ENCODE measurements at regions not wholly inside any gene's neighbourhood (a gene's known extent, or its start where the extent isn't known, plus 50 kb on each side); places are given as distances from the start of the nearest gene placed in this dataset.
"Not testable (repeated sequence)": the region's sequence is repeated elsewhere in the genome, so short reads cannot be mapped to it uniquely, and the experiment has no call there.

GRCh38 chrX:74080165-74080564, 223.8 kb upstream of the ZCCHC13 start:
- no peak for DNase-seq
- Mint-ChIP-seq H3K27ac (no peak overlapping the region), H3K36me3 (peaks cover 11 to 27% of the 10 kb centered on the region in 2 donors), H3K4me1 (no peaks in the 10 kb centered on the region), H3K27me3 (peaks cover 0 to 12% of the 10 kb centered on the region in 2 donors), H3K9me3 (peaks cover 14% of the 10 kb centered on the region in 2 donors), H3K4me3 (no peak overlapping the region)
- ATAC-seq (replicated peaks), result no peak

- DNase-seq, result no peak
- Mint-ChIP-seq H3K4me3 (no peak overlapping the region), H3K9me3 (peaks cover 7 to 11% of the 10 kb centered on the region in 2 donors), H3K27me3 (no peaks in the 10 kb centered on the region), H3K27ac (no peak overlapping the region), H3K36me3 (peaks cover 7 to 18% of the 10 kb centered on the region in 2 donors), H3K4me1 (no peaks in the 10 kb centered on the region)
- ATAC-seq (replicated peaks), result no peak
Measured at GRCh38 chrX:74065831-74066390, 213.4 kb upstream of the XIST start.

DNA sequence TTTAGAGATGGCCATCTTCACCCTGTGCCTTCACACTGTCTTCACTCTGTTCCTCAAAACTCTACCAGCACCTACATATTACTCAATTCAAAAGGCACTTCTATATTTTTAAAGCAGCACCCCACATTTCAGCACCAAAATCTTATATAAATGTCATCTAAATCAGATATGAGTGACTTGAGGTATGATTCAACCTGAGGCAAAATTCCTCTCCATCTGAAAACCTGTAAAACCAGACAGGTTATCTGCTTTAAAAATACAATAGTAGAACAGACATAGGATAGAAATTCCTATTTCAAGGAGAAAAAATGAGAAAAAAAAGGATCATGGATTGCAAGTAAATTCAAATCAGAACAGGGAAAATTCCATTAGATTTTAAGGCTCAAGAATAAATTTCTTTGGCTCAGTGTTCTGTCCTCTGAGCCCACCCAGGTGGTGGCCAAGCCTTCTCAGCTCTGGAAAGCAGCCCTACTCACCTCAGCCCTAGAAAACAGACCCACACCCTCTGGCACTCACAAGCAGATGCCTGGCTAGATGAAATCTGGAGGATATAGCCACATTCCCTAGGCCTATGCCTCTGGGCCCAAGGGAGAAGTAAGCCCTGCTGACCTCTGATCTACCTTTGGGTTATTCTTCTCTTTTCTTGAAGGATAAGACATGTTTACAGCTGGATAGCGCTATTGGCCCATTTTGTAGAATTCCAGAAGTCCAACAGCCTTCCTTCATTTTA, 211.1 kb upstream of the XIST start:
- Mint-ChIP-seq H3K4me1 (no peaks in the 10 kb centered on the region), H3K36me3 (peaks cover 2 to 5% of the 10 kb centered on the region in 2 donors), H3K27ac (no peak overlapping the region), H3K4me3 (no peak overlapping the region), H3K27me3 (no peaks in the 10 kb centered on the region), H3K9me3 (peaks cover 2 to 6% of the 10 kb centered on the region in 2 donors)
- ATAC-seq (replicated peaks) (no peak), DNase-seq (no peak)

- no peak for ATAC-seq (replicated peaks)
- no peak for DNase-seq
- H3K4me3 Mint-ChIP-seq, result no peak overlapping the region
- H3K27ac Mint-ChIP-seq, result no peak overlapping the region
- H3K27me3 Mint-ChIP-seq, result no peaks in the 10 kb centered on the region
- no peaks in the 10 kb centered on the region for H3K9me3 Mint-ChIP-seq
- H3K36me3 Mint-ChIP-seq, result no peaks in the 10 kb centered on the region
- no peaks in the 10 kb centered on the region for H3K4me1 Mint-ChIP-seq
Measured at GRCh38 chrX:74061879-74062278, 209.4 kb upstream of the XIST start.

DNA sequence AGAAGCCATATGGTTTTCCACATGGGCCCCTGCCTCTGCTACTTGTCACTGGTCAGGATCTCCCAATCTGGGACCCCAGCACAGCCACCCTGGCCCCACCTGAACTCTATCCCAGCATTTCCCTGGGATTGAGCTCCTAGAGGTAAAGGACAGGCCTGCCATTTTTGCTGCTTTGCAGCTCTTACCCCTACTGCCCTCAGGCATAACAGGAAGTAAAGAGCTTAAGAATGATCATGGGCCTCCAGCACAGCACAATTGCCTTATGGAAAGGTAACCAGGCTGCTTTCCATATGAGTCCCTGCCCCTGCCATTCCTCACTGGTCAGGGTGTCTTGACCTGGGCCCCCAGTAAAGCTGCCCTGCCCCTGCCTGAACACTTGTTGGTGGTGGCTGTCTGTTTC, 196.6 kb upstream of the XIST start:
- ATAC-seq (replicated peaks) (no peak), DNase-seq (no peak)
- H3K4me3 Mint-ChIP-seq, result no peak overlapping the region
- H3K4me1 Mint-ChIP-seq, result no peaks in the 10 kb centered on the region
- H3K36me3 Mint-ChIP-seq, result peaks cover 0 to 14% of the 10 kb centered on the region in 2 donors
- no peaks in the 10 kb centered on the region for H3K27me3 Mint-ChIP-seq
- H3K9me3 Mint-ChIP-seq, result peaks cover 3 to 4% of the 10 kb centered on the region in 2 donors
- no peak overlapping the region for H3K27ac Mint-ChIP-seq

- not testable (repeated sequence) for H3K4me1 Mint-ChIP-seq, H3K27me3 Mint-ChIP-seq
Measured at GRCh38 chrX:74034066-74034465, 181.6 kb upstream of the XIST start.

DNA sequence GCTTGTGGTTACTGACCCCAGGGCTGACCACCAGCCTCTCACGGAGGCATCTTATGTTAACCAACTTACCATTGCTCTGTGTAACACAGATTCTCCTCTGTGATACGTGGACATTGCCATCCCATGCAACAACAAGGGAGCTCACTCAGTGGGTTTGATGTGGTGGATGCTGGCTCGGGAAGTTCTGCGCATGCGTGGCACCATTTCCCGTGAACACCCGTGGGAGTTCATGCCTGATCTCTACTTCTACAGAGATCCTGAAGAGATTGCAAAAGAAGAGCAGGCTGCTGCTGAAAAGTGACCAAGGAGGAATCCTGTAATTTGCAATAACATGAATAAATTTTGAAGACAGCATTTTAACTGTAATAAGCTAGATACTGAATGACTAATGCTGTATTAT, 179.0 kb upstream of the XIST start:
- not testable (repeated sequence) for H3K36me3 Mint-ChIP-seq; H3K9me3 Mint-ChIP-seq; H3K4me1 Mint-ChIP-seq; DNase-seq; H3K27ac Mint-ChIP-seq; ATAC-seq (replicated peaks); H3K27me3 Mint-ChIP-seq; H3K4me3 Mint-ChIP-seq

More at GRCh38 chrX:74034066-74034465, 181.6 kb upstream of the XIST start:
- not testable (repeated sequence) for H3K36me3 Mint-ChIP-seq; ATAC-seq (replicated peaks); H3K4me3 Mint-ChIP-seq; DNase-seq; H3K9me3 Mint-ChIP-seq; H3K27ac Mint-ChIP-seq

DNA sequence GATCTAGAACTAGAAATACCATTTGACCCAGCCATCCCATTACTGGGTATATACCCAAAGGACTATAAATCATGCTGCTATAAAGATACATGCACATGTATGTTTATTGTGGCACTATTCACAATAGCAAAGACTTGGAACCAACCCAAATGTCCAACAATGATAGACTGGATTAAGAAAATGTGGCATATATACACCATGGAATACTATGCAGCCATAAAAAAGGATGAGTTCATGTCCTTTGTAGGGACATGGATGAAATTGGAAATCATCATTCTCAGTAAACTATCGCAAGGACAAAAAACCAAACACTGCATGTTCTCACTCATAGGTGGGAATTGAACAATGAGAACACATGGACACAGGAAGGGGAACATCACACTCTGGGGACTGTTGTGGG, 178.3 kb upstream of the XIST start:
- H3K27me3 Mint-ChIP-seq; H3K36me3 Mint-ChIP-seq; H3K4me3 Mint-ChIP-seq; ATAC-seq (replicated peaks); H3K4me1 Mint-ChIP-seq; H3K9me3 Mint-ChIP-seq; DNase-seq; H3K27ac Mint-ChIP-seq: not testable (repeated sequence)

DNA sequence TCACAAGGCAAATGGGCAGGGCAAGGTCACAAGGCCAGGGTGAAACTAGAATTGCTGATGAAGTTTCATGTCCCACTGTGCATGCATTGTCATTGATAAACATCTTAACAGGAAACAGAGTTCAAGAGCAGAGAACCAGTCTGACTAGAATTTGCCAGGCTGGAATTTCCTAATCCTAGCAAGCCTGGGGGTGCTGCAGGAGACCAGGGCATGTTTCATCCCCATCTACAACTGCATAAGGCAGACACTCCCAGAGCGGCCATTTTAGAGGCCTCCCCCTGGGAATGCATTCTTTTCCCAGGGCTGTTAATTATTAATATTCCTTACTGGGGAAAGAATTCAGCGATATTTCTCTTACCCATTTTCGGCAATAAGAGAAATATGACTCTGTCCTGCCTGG, 172.6 kb upstream of the XIST start:
- not testable (repeated sequence) for H3K27ac Mint-ChIP-seq; ATAC-seq (replicated peaks); DNase-seq; H3K36me3 Mint-ChIP-seq; H3K4me3 Mint-ChIP-seq; H3K27me3 Mint-ChIP-seq; H3K4me1 Mint-ChIP-seq
- peaks cover 9 to 15% of the 10 kb centered on the region in 2 donors for H3K9me3 Mint-ChIP-seq

GRCh38 chrX:74023203-74023602, 170.7 kb upstream of the XIST start:
- ATAC-seq (replicated peaks), result no peak

GRCh38 chrX:74018253-74018652, 165.7 kb upstream of the XIST start:
- peaks cover 0 to 6% of the 10 kb centered on the region in 2 donors for H3K4me1 Mint-ChIP-seq
- DNase-seq (no peak), ATAC-seq (replicated peaks) (no peak)
- H3K4me3 Mint-ChIP-seq, result no peak overlapping the region
- no peak overlapping the region for H3K27ac Mint-ChIP-seq
- no peaks in the 10 kb centered on the region for H3K36me3 Mint-ChIP-seq
- peaks cover 2 to 3% of the 10 kb centered on the region in 2 donors for H3K9me3 Mint-ChIP-seq
- H3K27me3 Mint-ChIP-seq, result no peaks in the 10 kb centered on the region

More at GRCh38 chrX:74023203-74023602, 170.7 kb upstream of the XIST start:
- no peaks in the 10 kb centered on the region for H3K27me3 Mint-ChIP-seq
- DNase-seq, result no peak
- no peak overlapping the region for H3K27ac Mint-ChIP-seq
- no peak overlapping the region for H3K4me3 Mint-ChIP-seq
- H3K9me3 Mint-ChIP-seq, result peaks cover 9 to 15% of the 10 kb centered on the region in 2 donors
- peaks cover 3 to 5% of the 10 kb centered on the region in 2 donors for H3K36me3 Mint-ChIP-seq
- H3K4me1 Mint-ChIP-seq, result no peaks in the 10 kb centered on the region

DNA sequence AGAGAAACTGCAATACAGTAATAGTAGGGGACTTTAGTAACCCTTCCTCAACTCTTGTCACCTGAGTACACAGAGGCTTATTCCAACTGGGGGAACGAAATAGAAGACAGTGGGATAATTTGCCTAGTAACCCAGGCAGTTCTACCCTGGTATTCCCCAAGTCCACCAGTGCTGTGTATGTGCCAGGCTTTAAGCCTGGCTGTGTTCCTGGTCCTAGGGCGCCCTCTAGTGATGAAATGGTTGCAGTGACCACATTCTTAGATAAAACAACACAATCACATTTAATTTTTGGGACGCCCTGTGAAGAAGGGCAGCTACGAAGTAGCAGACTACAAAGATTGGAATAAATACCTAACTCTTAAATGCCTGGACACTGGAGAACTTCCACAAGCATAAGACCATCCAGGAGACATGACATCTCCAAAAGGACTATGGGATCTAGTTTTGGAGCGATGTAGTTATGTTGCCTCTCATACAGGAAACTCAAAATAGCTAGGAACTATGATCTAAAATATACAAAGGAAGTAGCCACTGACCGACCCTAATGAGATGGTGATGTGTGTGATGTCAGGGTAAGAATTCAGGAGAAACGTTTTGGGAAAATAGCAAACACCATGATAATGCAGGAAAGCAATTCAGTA, 163.0 kb upstream of the XIST start:
- no peaks in the 10 kb centered on the region for H3K36me3 Mint-ChIP-seq
- no peaks in the 10 kb centered on the region for H3K9me3 Mint-ChIP-seq
- DNase-seq, result peak; percentile 41
- no peak overlapping the region for H3K27ac Mint-ChIP-seq
- no peaks in the 10 kb centered on the region for H3K27me3 Mint-ChIP-seq
- ATAC-seq (replicated peaks), result peak; percentile 71 to 98
- H3K4me3 Mint-ChIP-seq, result no peak overlapping the region
- peaks cover 0 to 6% of the 10 kb centered on the region in 2 donors for H3K4me1 Mint-ChIP-seq

DNA sequence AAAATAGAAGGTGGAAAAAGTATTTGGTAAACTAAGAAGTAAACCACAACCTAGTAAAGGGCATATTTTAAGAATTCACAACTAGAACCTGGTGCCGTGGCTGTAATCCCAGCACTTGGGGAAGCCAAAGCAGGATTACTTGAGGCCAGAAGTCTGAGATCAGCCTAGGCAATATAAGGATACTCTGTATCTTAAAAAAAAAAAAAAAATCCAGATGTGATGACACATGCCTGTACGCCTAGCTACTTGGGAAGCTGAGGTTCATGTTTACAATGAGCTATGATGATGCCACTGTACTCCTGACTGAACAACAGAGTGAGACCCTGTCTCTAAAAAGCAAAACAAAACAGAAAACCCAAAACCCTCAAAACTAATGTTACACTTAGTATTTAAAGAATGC, 156.5 kb upstream of the XIST start:
- H3K27me3 Mint-ChIP-seq, result no peaks in the 10 kb centered on the region

GRCh38 chrX:73992019-73992418, 139.5 kb upstream of the XIST start:
- no peak for ATAC-seq (replicated peaks)
- DNase-seq, result no peak
- no peaks in the 10 kb centered on the region for H3K4me1 Mint-ChIP-seq
- H3K9me3 Mint-ChIP-seq, result peaks cover 0 to 6% of the 10 kb centered on the region in 2 donors
- H3K27me3 Mint-ChIP-seq, result no peaks in the 10 kb centered on the region
- peaks cover 15 to 38% of the 10 kb centered on the region in 2 donors for H3K36me3 Mint-ChIP-seq
- H3K4me3 Mint-ChIP-seq, result no peak overlapping the region
- no peak overlapping the region for H3K27ac Mint-ChIP-seq

More for the DNA sequence above, 156.5 kb upstream of the XIST start:
- H3K36me3 Mint-ChIP-seq, result peaks cover 10 to 19% of the 10 kb centered on the region in 2 donors
- peaks cover 1 to 7% of the 10 kb centered on the region in 2 donors for H3K9me3 Mint-ChIP-seq
- no peak overlapping the region for H3K27ac Mint-ChIP-seq
- DNase-seq (no peak), ATAC-seq (replicated peaks) (no peak)
- no peak overlapping the region for H3K4me3 Mint-ChIP-seq
- no peaks in the 10 kb centered on the region for H3K4me1 Mint-ChIP-seq

DNA sequence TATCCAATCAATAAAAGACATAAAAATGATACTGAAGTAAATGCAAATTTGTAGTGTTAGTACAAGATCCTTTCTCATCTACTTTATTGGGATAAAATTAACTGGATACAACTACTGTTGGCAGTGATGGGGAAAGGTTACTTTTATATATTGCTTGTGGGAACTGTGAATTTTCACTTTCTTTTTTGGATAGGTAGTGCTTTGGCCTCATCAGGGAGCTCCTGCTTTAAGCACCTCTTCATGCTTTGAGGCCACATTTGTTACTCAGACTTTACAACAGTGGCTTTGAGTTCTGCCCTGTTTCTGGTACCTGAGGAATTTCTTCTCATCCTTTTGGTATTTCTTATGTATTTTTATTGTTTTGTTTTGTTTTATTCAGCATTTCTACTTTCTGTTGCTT, 134.7 kb upstream of the XIST start:
- Mint-ChIP-seq H3K9me3 (no peaks in the 10 kb centered on the region), H3K27ac (no peak overlapping the region), H3K4me1 (no peaks in the 10 kb centered on the region), H3K36me3 (peaks cover 9 to 37% of the 10 kb centered on the region in 2 donors), H3K27me3 (no peaks in the 10 kb centered on the region), H3K4me3 (no peak overlapping the region)
- DNase-seq, result no peak
- no peak for ATAC-seq (replicated peaks)

Measured in stimulated activated naive B cell treated with anti-CD40 and anti-IgM and Interleukin-4, amounts not matched to agents 10 μg/mL and 1 μg/mL and 100 μg/mL, for 72 hours (primary cell).